Spinal cord (tissue), 9 donors: ENCODE measurements at regions not wholly inside any gene's neighbourhood (a gene's known extent, or its start where the extent isn't known, plus 50 kb on each side); places are given as distances from the start of the nearest gene placed in this dataset.
A peak's percentile ranks its signal among the peaks of the same experiment; 100 is the strongest.
"Not testable (repeated sequence)": the region's sequence is repeated elsewhere in the genome, so short reads cannot be mapped to it uniquely, and the experiment has no call there.

Experiments used
- DNase-seq, 6 donors: peaks; one replicate each; pipeline versions ENCODE4 v3.0.0 to v3.0.0-alpha.2; 2013 to 2015; ENCODE audit warnings: low spot score in 6 of 6, low read depth in 4 of 6
- H3K27ac ChIP-seq: one replicate; pipeline ENCODE4 v1.5.1; 2013; ENCODE audit warnings: low read depth, low read length, control low read depth
- H3K27me3 ChIP-seq: one replicate; pipeline ENCODE4 v1.6.1; 2013; ENCODE audit warnings: low read length; ENCODE audit not compliant: control insufficient read depth, insufficient read depth
- H3K36me3 ChIP-seq: one replicate; pipeline ENCODE4 v1.6.1; 2013; ENCODE audit warnings: low read length; ENCODE audit not compliant: control insufficient read depth, insufficient read depth
- H3K4me1 ChIP-seq: one replicate; pipeline ENCODE4 v1.6.1; 2013; ENCODE audit warnings: low read length; ENCODE audit not compliant: control insufficient read depth, insufficient read depth
- H3K4me3 ChIP-seq: one replicate; pipeline ENCODE4 v1.5.1; 2013; ENCODE audit warnings: low read depth, low read length, control low read depth
- H3K9me3 ChIP-seq: one replicate; pipeline ENCODE4 v1.6.1; 2013; ENCODE audit warnings: low read length; ENCODE audit not compliant: control insufficient read depth, insufficient read depth
- WGBS: methylation state at CpG from one replicate; pipeline ENCODE4 v1.1.5; 2013; ENCODE audit warnings: missing lambda C conversion rate; ENCODE audit not compliant: insufficient coverage; 5-methylcytosine and 5-hydroxymethylcytosine counted together
- donor health status: healthy.

DNA sequence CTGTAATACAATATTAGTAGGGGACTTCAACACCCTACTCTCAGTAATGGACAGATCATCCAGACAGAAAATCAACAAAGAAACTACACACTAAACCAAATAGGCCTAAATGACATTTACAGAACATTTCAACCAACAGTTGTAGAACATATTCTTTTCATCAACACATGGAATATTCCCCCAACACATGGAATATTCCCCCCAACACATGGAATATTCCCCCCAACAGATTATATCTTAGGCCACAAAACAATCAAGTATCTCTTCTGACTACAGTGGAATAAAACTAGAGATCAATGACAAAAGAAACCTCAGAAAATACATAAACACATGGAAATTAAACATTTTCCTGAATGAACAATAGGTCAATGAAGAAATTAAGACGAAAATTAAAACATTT is 187.2 kb upstream of the RBBP8 start:
- WGBS, result no CpG with 5 or more reads among the region's 1 CpG
- Histone ChIP-seq H3K36me3 (no peaks in the 10 kb centered on the region), H3K27ac (no peak overlapping the region), H3K27me3 (no peaks in the 10 kb centered on the region), H3K9me3 (no peaks in the 10 kb centered on the region), H3K4me3 (no peak overlapping the region), H3K4me1 (no peaks in the 10 kb centered on the region)
- DNase-seq, result no peak

DNA sequence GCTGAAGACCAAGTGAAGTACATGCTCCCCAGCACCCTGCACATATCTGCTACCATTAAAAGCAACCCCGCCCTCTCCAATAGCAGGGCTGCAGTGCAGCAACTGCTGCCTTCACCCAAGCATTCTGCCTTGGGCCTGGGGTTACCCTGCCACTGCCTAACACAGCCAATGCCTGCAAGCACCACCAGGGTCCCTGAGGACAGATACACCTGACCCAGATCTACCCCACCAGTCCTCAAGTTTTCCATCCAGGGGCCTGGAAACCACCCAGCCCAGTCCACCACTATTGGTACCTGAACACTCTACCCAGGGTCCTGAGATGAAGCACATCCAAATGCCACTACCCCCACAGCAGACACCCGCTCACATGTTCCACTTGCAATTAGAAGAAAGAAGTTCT is 181.1 kb upstream of the RBBP8 start:
- H3K4me1 ChIP-seq, result no peaks in the 10 kb centered on the region
- WGBS, result 79% methylated on average over 1 of the region's 2 CpGs
- H3K27ac ChIP-seq, result no peak overlapping the region
- no peaks in the 10 kb centered on the region for H3K36me3 ChIP-seq
- H3K27me3 ChIP-seq, result no peaks in the 10 kb centered on the region
- H3K4me3 ChIP-seq, result no peak overlapping the region
- no peak for DNase-seq
- H3K9me3 ChIP-seq, result no peaks in the 10 kb centered on the region

DNA sequence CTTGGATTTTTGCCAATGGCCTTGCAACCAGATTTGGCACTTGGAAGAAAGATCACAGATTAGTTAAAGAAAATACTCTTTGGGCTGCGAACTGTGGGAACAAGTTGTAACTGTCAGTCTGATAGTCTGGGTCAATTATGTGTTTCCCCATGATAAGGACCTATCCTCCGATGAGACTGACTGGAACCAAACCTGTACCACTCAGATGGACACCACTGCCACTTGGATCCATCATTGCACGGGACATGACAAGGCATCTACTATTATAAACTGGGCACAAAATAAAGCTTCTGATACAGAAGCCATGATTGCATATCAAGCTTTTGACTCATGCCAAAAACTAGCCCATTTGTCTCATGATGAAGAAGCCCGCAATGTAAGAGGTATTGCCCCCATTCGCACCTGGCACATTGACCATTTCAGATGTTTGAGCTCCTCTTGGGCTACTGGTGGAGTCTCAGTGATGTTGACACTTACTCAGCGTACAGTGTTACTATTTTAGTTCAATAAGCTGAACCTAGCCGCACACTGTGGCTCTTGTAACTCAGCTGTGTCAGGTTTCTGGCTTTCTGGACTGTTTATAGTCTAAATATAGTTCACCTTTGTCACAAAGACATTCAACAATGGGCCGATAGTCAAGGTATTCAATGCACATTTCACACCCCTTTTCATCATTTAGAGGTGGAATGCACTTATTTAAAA is 179.8 kb upstream of the RBBP8 start:
- Histone ChIP-seq H3K36me3 (no peaks in the 10 kb centered on the region), H3K4me1 (no peaks in the 10 kb centered on the region), H3K9me3 (no peaks in the 10 kb centered on the region), H3K4me3 (no peak overlapping the region), H3K27ac (no peak overlapping the region), H3K27me3 (no peaks in the 10 kb centered on the region)
- no peak for DNase-seq
- 87% methylated on average over 6 of the region's 8 CpGs for WGBS

DNA sequence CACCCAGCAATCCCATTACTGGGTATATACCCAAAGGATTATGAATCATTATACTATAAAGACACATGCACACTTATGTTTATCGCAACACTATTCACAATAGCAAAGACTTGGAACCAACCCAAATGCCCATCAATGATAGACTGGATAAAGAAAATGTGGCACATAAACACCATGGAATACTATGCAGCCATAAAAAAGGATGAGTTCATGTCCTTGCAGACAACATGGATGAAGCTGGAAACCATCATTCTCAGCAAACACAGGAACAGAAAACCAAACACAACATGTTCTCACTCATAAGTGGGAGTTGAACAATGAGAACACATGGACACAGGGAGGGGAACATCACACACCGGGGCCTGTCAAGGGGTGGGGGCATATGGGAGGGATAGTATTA is 169.1 kb upstream of the RBBP8 start:
- H3K4me1 ChIP-seq, H3K4me3 ChIP-seq, H3K36me3 ChIP-seq, H3K9me3 ChIP-seq, H3K27me3 ChIP-seq, H3K27ac ChIP-seq, DNase-seq: not testable (repeated sequence)
- whole genome bisulfite sequencing, result no CpG with 5 or more reads among the region's 2 CpGs

DNA sequence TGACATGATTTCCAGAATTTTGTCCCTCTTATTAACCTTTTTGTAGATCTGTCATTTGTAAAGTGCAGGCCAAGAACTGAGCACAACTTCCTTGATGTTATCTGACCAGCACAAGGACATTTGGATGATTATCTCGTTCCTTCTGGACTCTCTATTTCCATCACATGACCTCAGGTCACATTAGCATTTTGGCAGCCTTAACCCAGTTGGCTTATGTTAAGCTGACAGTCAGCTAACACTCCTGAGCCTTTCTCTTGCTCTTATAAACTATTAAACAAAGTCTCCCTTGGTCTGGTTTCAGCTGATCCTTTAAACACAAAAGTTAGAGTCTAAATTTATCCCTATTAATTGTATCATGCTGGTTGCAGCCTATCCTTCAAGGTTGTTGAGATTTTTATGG is 167.2 kb upstream of the RBBP8 start:
- no peaks in the 10 kb centered on the region for H3K4me1 ChIP-seq
- H3K27ac ChIP-seq, result no peak overlapping the region
- 0% methylated on average over 1 of the region's 1 CpG for WGBS
- peak in 1 of 6 donors; percentile 17 for DNase-seq
- H3K4me3 ChIP-seq, result no peak overlapping the region
- no peaks in the 10 kb centered on the region for H3K27me3 ChIP-seq
- no peaks in the 10 kb centered on the region for H3K36me3 ChIP-seq
- no peaks in the 10 kb centered on the region for H3K9me3 ChIP-seq

DNA sequence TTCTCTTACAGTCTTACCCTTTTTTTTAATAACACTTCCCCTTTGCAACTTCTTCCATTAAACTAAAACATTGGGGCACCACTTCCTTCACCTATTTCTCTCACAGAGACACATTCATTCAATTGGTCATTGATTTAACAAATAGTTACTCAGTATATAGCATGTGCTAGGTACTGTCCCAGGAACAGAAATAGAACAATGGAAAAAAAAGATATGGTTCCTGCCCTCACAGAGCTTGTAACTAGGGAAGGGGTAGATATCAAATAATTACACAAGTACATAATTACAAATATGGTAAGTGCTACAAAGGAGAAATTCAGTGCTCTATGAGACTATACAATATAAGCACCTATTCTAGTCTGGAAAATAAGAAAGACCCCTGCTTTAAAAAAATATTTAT is 165.5 kb upstream of the RBBP8 start:
- no peaks in the 10 kb centered on the region for H3K27me3 ChIP-seq
- H3K9me3 ChIP-seq, result peaks cover 2% of the 10 kb centered on the region
- DNase-seq, result no peak
- no peak overlapping the region for H3K27ac ChIP-seq
- no peaks in the 10 kb centered on the region for H3K4me1 ChIP-seq
- H3K36me3 ChIP-seq, result no peaks in the 10 kb centered on the region
- H3K4me3 ChIP-seq, result no peak overlapping the region

DNA sequence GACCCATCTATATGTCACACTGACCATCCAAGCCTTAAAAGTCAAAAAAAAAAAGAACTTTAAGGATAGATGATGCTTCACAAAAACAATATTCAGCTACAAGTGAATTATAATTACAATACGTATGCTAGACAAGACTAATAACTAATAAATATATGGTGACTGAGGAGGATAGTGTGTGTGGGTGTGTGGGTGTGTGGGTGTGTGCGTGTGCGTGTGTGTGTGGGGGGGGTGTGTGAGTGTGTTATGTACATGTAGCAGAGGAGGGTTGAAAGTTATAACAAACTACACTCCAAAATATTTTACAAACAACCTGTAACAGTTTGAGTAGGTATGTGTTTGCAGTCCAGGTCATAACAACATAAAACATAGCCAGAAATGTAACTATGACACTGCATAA is 159.2 kb upstream of the RBBP8 start:
- no CpG with 5 or more reads among the region's 3 CpGs for WGBS
- H3K9me3 ChIP-seq, result peaks cover 2% of the 10 kb centered on the region

DNA sequence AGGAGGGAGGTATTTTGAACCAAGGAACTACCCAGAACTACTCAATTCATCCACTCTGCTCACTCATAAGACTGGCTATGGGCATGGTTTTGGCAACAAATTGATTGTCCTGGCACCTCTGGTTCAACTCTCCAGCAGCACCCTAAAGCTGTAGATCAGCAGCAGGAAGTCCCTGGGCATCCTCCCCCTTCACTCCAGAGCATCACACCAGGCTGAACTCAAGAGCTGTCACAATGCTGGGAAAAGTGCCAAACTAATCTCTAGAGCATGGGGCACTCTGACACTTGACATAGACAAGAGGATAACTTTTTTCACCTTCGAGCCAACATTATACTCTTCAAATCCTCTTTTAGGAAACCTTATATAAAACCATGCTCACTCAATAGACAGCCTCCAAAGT is 154.1 kb upstream of the RBBP8 start:
- no peak for DNase-seq
- Histone ChIP-seq H3K27me3 (no peaks in the 10 kb centered on the region), H3K27ac (no peak overlapping the region), H3K4me3 (no peak overlapping the region), H3K9me3 (no peaks in the 10 kb centered on the region), H3K4me1 (no peaks in the 10 kb centered on the region), H3K36me3 (no peaks in the 10 kb centered on the region)
- 75% methylated on average over 1 of the region's 1 CpG for WGBS

More for the DNA sequence above, 159.2 kb upstream of the RBBP8 start:
- H3K27me3 ChIP-seq, result no peaks in the 10 kb centered on the region
- no peak overlapping the region for H3K4me3 ChIP-seq
- no peak for DNase-seq
- no peaks in the 10 kb centered on the region for H3K4me1 ChIP-seq
- no peak overlapping the region for H3K27ac ChIP-seq
- H3K36me3 ChIP-seq, result no peaks in the 10 kb centered on the region

DNA sequence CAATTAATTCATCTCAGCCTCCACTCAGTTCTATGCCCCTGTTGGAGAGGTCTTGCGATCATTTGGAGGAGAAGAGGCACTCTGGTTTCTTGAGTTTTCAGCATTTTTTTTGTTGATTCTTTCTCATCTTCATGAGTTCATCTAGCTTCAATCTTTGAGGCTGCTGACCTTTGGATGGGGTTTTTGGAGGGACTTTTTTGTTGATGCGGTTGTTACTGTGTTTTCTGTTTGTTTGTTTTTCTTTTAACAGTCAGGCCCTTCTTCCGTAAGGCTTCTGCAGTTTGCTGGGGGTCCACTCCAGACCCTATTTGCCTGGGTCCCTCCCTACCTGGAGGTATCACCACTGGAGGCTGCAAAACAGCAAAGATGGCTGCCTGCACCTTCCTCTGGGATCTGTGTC is 149.9 kb upstream of the RBBP8 start:
- Histone ChIP-seq H3K9me3 (no peaks in the 10 kb centered on the region), H3K4me1 (no peaks in the 10 kb centered on the region), H3K27ac (no peak overlapping the region), H3K4me3 (no peak overlapping the region), H3K27me3 (no peaks in the 10 kb centered on the region), H3K36me3 (no peaks in the 10 kb centered on the region)
- no peak for DNase-seq
- WGBS, result 67% methylated on average over 1 of the region's 3 CpGs

DNA sequence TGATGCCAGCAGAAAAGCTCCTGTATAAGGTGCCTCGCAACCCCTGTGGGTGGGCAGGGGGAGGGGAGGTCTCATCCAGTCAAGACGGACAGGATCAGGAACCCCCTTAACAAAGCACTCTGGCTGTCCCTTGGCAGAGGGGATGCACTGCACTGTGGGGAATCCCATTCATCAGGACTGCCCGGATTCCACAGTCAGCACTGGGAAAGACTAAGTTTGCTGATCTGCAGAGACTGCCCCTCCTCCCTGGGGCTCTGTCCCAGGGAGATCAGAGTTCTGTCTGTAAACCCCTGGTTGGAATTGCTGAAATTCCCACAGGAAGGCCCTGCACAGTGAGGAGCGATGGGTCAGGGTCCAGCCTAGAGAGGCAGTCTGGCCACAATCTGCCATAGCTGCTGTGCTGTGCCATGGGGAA is 149.5 kb upstream of the RBBP8 start:
- H3K4me3 ChIP-seq, result no peak overlapping the region
- 55% methylated on average over 4 of the region's 4 CpGs for whole genome bisulfite sequencing

More for the DNA sequence above, 149.5 kb upstream of the RBBP8 start:
- H3K27me3 ChIP-seq, result no peaks in the 10 kb centered on the region
- H3K27ac ChIP-seq, result no peak overlapping the region
- no peaks in the 10 kb centered on the region for H3K9me3 ChIP-seq
- no peaks in the 10 kb centered on the region for H3K4me1 ChIP-seq
- DNase-seq, result no peak
- no peaks in the 10 kb centered on the region for H3K36me3 ChIP-seq
